Mammary epithelial cell (primary cell): ENCODE measurements at regions not wholly inside any gene's neighbourhood (a gene's known extent, or its start where the extent isn't known, plus 50 kb on each side); places are given as distances from the start of the nearest gene placed in this dataset.

Experiments used
- CTCF ChIP-seq, 2 donors: IDR thresholded peaks in 1 of 2; conservative IDR thresholded peaks in 1 of 2; 2 replicates each; pipeline ENCODE4 v1.5.1; 2011 to 2012; ENCODE audit warnings: inconsistent platforms in 2 of 2, low read length in 2 of 2, mild to moderate bottlenecking in 2 of 2, control low read depth in 1 of 2, low read depth in 1 of 2; ENCODE audit not compliant: insufficient read depth in 1 of 2; ENCODE audit errors: extremely low read depth in 1 of 2
- EZH2 ChIP-seq: IDR thresholded peaks from 2 replicates; pipeline ENCODE4 v1.6.1; 2012; ENCODE audit warnings: low read length, inconsistent platforms, borderline replicate concordance

GRCh38 chr2:17191223-17191622 lies 327.0 kb downstream of the RAD51AP2 start:
- TF ChIP-seq CTCF (conservative IDR thresholded peaks at IDR 0.05 in 1 of 2, IDR thresholded peaks at IDR 0.05 in 1 of 2; ENCODE audit: extremely low read depth in 1 of 2, insufficient read depth in 1 of 2, low read depth in 1 of 2, low read length in 2 of 2) (no peak), EZH2 (no peak)
